ENCODE measurements at regions not wholly inside any gene's neighbourhood (a gene's known extent, or its start where the extent isn't known, plus 50 kb on each side); places are given as distances from the start of the nearest gene placed in this dataset.

- TF ChIP-seq CTCF (IDR thresholded peaks at IDR 0.05; ENCODE audit: insufficient read depth, low read depth, low read length) (no peak), EZH2 (IDR thresholded peaks at IDR 0.05; ENCODE audit: insufficient read depth, low read length) (no peak)
Measured at GRCh38 chr9:107945961-107946360, 456.4 kb upstream of the KLF4 start.

Data from astrocyte (in vitro differentiated cells and primary cell).